ENCODE measurements at regions not wholly inside any gene's neighbourhood (a gene's known extent, or its start where the extent isn't known, plus 50 kb on each side); places are given as distances from the start of the nearest gene placed in this dataset.
"Not testable (repeated sequence)": the region's sequence is repeated elsewhere in the genome, so short reads cannot be mapped to it uniquely, and the experiment has no call there.

DNA sequence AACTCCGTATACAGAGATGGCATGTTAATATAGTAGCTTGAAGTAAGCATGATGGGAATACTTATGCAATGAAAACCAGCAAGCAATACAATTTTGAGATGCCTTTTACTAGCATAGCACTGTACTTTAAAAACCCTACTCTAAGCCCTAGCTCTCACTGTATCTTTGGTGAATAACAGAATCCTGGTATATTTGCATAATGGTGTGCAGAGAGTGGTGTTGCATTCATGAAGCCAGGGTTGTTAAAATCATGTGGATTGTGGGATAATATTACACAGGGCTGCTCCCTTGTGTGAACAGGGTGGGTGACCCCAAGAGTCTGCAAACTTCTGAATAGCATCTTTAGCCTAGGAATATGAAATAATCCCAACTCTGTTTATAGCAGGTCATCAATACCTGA lies 105.2 kb upstream of the BMP2 start:
- Histone ChIP-seq H3K79me2 (ENCODE audit: control insufficient read depth, insufficient read depth, low read length, poor library complexity) (no peaks in the 10 kb centered on the region), H3K23ac (ENCODE audit: low read length) (no peak overlapping the region), H3K4me2 (ENCODE audit: low read length) (no peak overlapping the region), H2BK5ac (ENCODE audit: low read depth, low read length, poor library complexity) (no peak overlapping the region), H3K4me3 (ENCODE audit: low read depth, low read length) (no peak overlapping the region), H4K12ac (ENCODE audit: low read depth, low read length) (no peak overlapping the region), H3K79me1 (ENCODE audit: low read length) (no peaks in the 10 kb centered on the region), H3K9me3 (ENCODE audit: insufficient read depth, low read depth, low read length) (peaks cover 3% of the 10 kb centered on the region), H2BK120ac (ENCODE audit: insufficient read depth, low read length, poor library complexity) (no peak overlapping the region), H2AK5ac (ENCODE audit: low read length) (no peak overlapping the region), H3K9ac (ENCODE audit: low read length) (no peak overlapping the region), H3K4ac (ENCODE audit: low read depth, low read length) (no peak overlapping the region), H3K14ac (ENCODE audit: low read length) (no peak overlapping the region), H3K27ac (ENCODE audit: low read depth, low read length) (no peak overlapping the region), H4K8ac (ENCODE audit: low read depth, low read length) (no peak overlapping the region), H2BK12ac (ENCODE audit: low read length) (no peak overlapping the region), H3K27me3 (ENCODE audit: insufficient read depth, low read length) (no peaks in the 10 kb centered on the region), H2AFZ (ENCODE audit: insufficient read depth, low read length, poor library complexity) (no peak overlapping the region), H4K91ac (ENCODE audit: low read depth, low read length) (no peak overlapping the region), H3K36me3 (ENCODE audit: control insufficient read depth in 1 of 2, insufficient read depth in 2 of 2, low read length in 2 of 2) (no peaks in the 10 kb centered on the region), H3K4me1 (ENCODE audit: control insufficient read depth in 1 of 2, insufficient read depth in 2 of 2, low read length in 2 of 2) (peaks cover 2 to 4% of the 10 kb centered on the region in 2 experiments), H3K18ac (ENCODE audit: low read length) (no peak overlapping the region)
- WGBS (ENCODE audit: extremely low coverage, insufficient coverage, insufficient read length) = no CpG with 5 or more reads among the region's 1 CpG
- DNase-seq = no peak

DNA sequence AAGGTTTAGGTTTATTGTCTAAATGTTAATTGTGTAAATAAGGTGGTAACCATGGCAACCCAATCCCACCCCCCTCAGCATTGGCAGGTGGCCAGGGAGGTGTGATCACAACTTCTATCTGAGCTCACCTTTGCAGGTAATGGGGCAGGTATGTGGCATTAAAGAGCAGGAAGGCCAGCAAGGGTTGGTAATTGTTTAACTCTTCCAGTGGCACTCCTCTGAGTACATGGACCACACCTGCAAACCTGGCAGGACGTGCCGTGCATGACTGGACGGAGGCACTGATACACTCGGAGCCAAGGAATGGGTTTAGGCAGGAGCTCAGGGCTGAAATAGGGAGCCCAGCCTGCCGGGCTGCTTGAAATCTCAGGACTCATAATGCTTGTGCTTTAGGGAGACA lies 107.0 kb upstream of the BMP2 start:
- Histone ChIP-seq H3K14ac (ENCODE audit: low read length) (no peak overlapping the region), H3K9me3 (ENCODE audit: insufficient read depth, low read depth, low read length) (peaks cover 3% of the 10 kb centered on the region), H4K8ac (ENCODE audit: low read depth, low read length) (no peak overlapping the region), H2AK5ac (ENCODE audit: low read length) (no peak overlapping the region), H3K4me2 (ENCODE audit: low read length) (no peak overlapping the region), H2BK120ac (ENCODE audit: insufficient read depth, low read length, poor library complexity) (no peak overlapping the region), H4K12ac (ENCODE audit: low read depth, low read length) (no peak overlapping the region), H3K4ac (ENCODE audit: low read depth, low read length) (no peak overlapping the region), H2AFZ (ENCODE audit: insufficient read depth, low read length, poor library complexity) (no peak overlapping the region), H3K27me3 (ENCODE audit: insufficient read depth, low read length) (no peaks in the 10 kb centered on the region), H3K23ac (ENCODE audit: low read length) (no peak overlapping the region), H2BK5ac (ENCODE audit: low read depth, low read length, poor library complexity) (no peak overlapping the region), H3K9ac (ENCODE audit: low read length) (no peak overlapping the region), H3K4me1 (ENCODE audit: control insufficient read depth in 1 of 2, insufficient read depth in 2 of 2, low read length in 2 of 2) (peaks cover 2 to 4% of the 10 kb centered on the region in 2 experiments), H3K79me1 (ENCODE audit: low read length) (no peaks in the 10 kb centered on the region), H3K27ac (ENCODE audit: low read depth, low read length) (no peak overlapping the region), H3K36me3 (ENCODE audit: control insufficient read depth in 1 of 2, insufficient read depth in 2 of 2, low read length in 2 of 2) (no peaks in the 10 kb centered on the region), H2BK12ac (ENCODE audit: low read length) (no peak overlapping the region), H3K79me2 (ENCODE audit: control insufficient read depth, insufficient read depth, low read length, poor library complexity) (no peaks in the 10 kb centered on the region), H3K18ac (ENCODE audit: low read length) (no peak overlapping the region), H4K91ac (ENCODE audit: low read depth, low read length) (no peak overlapping the region), H3K4me3 (ENCODE audit: low read depth, low read length) (no peak overlapping the region)
- no CpG with 5 or more reads among the region's 5 CpGs for WGBS (ENCODE audit: extremely low coverage, insufficient coverage, insufficient read length)
- DNase-seq = no peak

DNA sequence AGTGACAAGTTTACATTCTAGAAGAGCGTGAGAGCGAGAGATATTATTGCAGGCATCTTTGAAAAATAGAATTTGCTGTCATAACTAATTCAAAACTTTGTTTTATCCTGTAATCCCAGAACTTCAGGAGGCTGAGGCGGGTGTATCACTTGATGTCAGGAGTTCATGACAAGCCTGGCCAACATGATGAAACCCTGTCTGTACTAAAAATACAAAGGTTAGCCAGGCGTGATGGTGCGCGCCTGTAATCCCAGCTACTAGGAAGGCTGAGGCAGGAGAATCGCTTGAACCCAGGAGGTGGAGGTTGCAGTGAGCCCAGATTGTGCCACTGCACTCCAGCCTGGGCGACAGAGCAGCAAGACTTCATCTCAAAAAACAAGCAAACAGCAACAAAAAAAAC lies 108.6 kb upstream of the BMP2 start:
- not testable (repeated sequence) for H3K23ac ChIP-seq (ENCODE audit: low read length); H4K12ac ChIP-seq (ENCODE audit: low read depth, low read length); H3K4me1 ChIP-seq (ENCODE audit: control insufficient read depth in 1 of 2, insufficient read depth in 2 of 2, low read length in 2 of 2); H2BK12ac ChIP-seq (ENCODE audit: low read length); H3K18ac ChIP-seq (ENCODE audit: low read length); H2AK5ac ChIP-seq (ENCODE audit: low read length); H2BK5ac ChIP-seq (ENCODE audit: low read depth, low read length, poor library complexity); H3K4me2 ChIP-seq (ENCODE audit: low read length); H3K9ac ChIP-seq (ENCODE audit: low read length); H2BK120ac ChIP-seq (ENCODE audit: insufficient read depth, low read length, poor library complexity); H3K79me2 ChIP-seq (ENCODE audit: control insufficient read depth, insufficient read depth, low read length, poor library complexity); H3K27me3 ChIP-seq (ENCODE audit: insufficient read depth, low read length); DNase-seq; H3K27ac ChIP-seq (ENCODE audit: low read depth, low read length); H3K4me3 ChIP-seq (ENCODE audit: low read depth, low read length); H4K8ac ChIP-seq (ENCODE audit: low read depth, low read length); H3K36me3 ChIP-seq (ENCODE audit: control insufficient read depth in 1 of 2, insufficient read depth in 2 of 2, low read length in 2 of 2); H4K91ac ChIP-seq (ENCODE audit: low read depth, low read length); H3K79me1 ChIP-seq (ENCODE audit: low read length); H3K9me3 ChIP-seq (ENCODE audit: insufficient read depth, low read depth, low read length); H3K4ac ChIP-seq (ENCODE audit: low read depth, low read length); H3K14ac ChIP-seq (ENCODE audit: low read length); H2AFZ ChIP-seq (ENCODE audit: insufficient read depth, low read length, poor library complexity)
- no CpG with 5 or more reads among the region's 8 CpGs for WGBS (ENCODE audit: extremely low coverage, insufficient coverage, insufficient read length)

DNA sequence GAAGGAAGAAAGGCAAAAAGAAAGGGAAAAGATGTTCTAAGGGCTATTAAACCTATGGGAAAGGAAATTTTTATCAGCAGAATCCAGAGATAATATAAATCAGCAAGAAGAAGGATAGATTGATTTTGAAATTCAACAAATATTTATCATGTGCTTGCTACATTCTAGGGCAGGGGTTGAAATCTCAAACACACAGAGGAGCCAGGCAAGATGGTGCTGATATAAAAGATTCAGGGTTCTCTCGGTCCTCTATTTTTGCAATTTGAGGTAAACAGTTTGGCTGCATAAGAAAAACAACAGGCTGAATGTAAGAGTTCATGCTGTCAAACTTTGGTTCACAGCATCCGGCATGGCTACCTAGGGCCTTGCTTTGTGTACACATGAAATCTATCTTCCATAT lies 109.6 kb upstream of the BMP2 start:
- Histone ChIP-seq H4K8ac (ENCODE audit: low read depth, low read length) (no peak overlapping the region), H3K4me1 (ENCODE audit: control insufficient read depth in 1 of 2, insufficient read depth in 2 of 2, low read length in 2 of 2) (peaks cover 0 to 2% of the 10 kb centered on the region in 2 experiments), H3K4me3 (ENCODE audit: low read depth, low read length) (no peak overlapping the region), H2AFZ (ENCODE audit: insufficient read depth, low read length, poor library complexity) (no peak overlapping the region), H4K91ac (ENCODE audit: low read depth, low read length) (no peak overlapping the region), H3K23ac (ENCODE audit: low read length) (no peak overlapping the region), H3K14ac (ENCODE audit: low read length) (no peak overlapping the region), H3K4me2 (ENCODE audit: low read length) (no peak overlapping the region), H3K4ac (ENCODE audit: low read depth, low read length) (no peak overlapping the region), H3K36me3 (ENCODE audit: control insufficient read depth in 1 of 2, insufficient read depth in 2 of 2, low read length in 2 of 2) (no peaks in the 10 kb centered on the region), H3K9ac (ENCODE audit: low read length) (no peak overlapping the region), H3K79me2 (ENCODE audit: control insufficient read depth, insufficient read depth, low read length, poor library complexity) (no peaks in the 10 kb centered on the region), H4K12ac (ENCODE audit: low read depth, low read length) (no peak overlapping the region), H3K27ac (ENCODE audit: low read depth, low read length) (no peak overlapping the region), H2BK120ac (ENCODE audit: insufficient read depth, low read length, poor library complexity) (no peak overlapping the region), H3K18ac (ENCODE audit: low read length) (no peak overlapping the region), H3K79me1 (ENCODE audit: low read length) (no peaks in the 10 kb centered on the region), H2BK5ac (ENCODE audit: low read depth, low read length, poor library complexity) (no peak overlapping the region), H2BK12ac (ENCODE audit: low read length) (no peak overlapping the region), H3K9me3 (ENCODE audit: insufficient read depth, low read depth, low read length) (peaks cover 3% of the 10 kb centered on the region), H3K27me3 (ENCODE audit: insufficient read depth, low read length) (no peaks in the 10 kb centered on the region), H2AK5ac (ENCODE audit: low read length) (no peak overlapping the region)
- no peak for DNase-seq
- WGBS (ENCODE audit: extremely low coverage, insufficient coverage, insufficient read length) = no CpG with 5 or more reads among the region's 2 CpGs

Measured in trophoblast cell (in vitro differentiated cells and primary cell).